HepG2 (cell line): ENCODE measurements at regions not wholly inside any gene's neighbourhood (a gene's known extent, or its start where the extent isn't known, plus 50 kb on each side); places are given as distances from the start of the nearest gene placed in this dataset.

Source experiments
- ATAC-seq: fragments of 200-7000 bp; cut with Tn5 transposase; 3 replicates; pipeline ENCODE4 v1.9.1; 2020; ENCODE audit warnings: mild to moderate bottlenecking, moderate library complexity
- BruUV-seq: library from RNA; stranded (reverse); fragments of 400-500 nt; replicated peaks from 2 replicates; lab custom pipeline; 2021; lab: Mats Ljungman, UMichigan
- CTCF ChIA-PET: fragments of 300-600 bp; formaldehyde crosslinking; extraction: SDS; loops from one replicate; lab custom pipeline; 2021; ENCODE audit warnings: low total read pairs, inconsistent platforms, low intra/inter-chr PET ratio; lab: Yijun Ruan, JAX
- POLR2A ChIA-PET: fragments of 350-600 bp; sonication (Branson Sonifier 250); formaldehyde crosslinking; loops from one replicate; lab custom pipeline; 2020; ENCODE audit warnings: antibody characterized with exemption, inconsistent platforms; lab: Yijun Ruan, JAX
- DNase-seq: peaks from one replicate; pipeline ENCODE4 v3.0.0-alpha.2; 2015; ENCODE audit warnings: low spot score
- FAIRE-seq: peaks from 3 replicates; lab custom pipeline; 2011; peaks lifted over from hg19 to GRCh38; lab: Jason Lieb, UNC
- H2AFZ ChIP-seq: one replicate; pipeline ENCODE4 v1.6.1; 2011; ENCODE audit warnings: low read length, inconsistent platforms
- H3K27ac ChIP-seq: fragments of 300-600 bp; 3 replicates; pipeline ENCODE4 v1.8.0; 2011; ENCODE audit warnings: mixed run types, mild to moderate bottlenecking, mixed read lengths, low read length, inconsistent platforms; ENCODE audit not compliant: insufficient read depth; ENCODE audit errors: extremely low read length
- H3K27me3 ChIP-seq, 2 experiments: fragments of 200-600 bp in 1 of 2; 2 replicates in 1 of 2; 3 replicates in 1 of 2; pipeline versions ENCODE4 v1.6.0 to v1.8.0; 2011; ENCODE audit warnings: low read length in 2 of 2, mild to moderate bottlenecking in 2 of 2, moderate library complexity in 2 of 2, inconsistent platforms in 1 of 2; ENCODE audit not compliant: insufficient read depth in 2 of 2, control insufficient read depth in 1 of 2
- H3K36me3 ChIP-seq, 2 experiments: fragments of 200-600 bp in 1 of 2; replicated peaks in 1 of 2; 2 replicates in 1 of 2; 3 replicates in 1 of 2; pipeline versions ENCODE4 v1.5.1 to v1.8.0; 2011; ENCODE audit warnings: low read length in 2 of 2, inconsistent platforms in 1 of 2; ENCODE audit not compliant: insufficient read depth in 2 of 2, control insufficient read depth in 1 of 2
- H3K4me1 ChIP-seq: 2 replicates; pipeline ENCODE4 v1.5.1; 2012; ENCODE audit warnings: low read length, inconsistent platforms; ENCODE audit not compliant: insufficient read depth
- H3K4me2 ChIP-seq: 2 replicates; pipeline ENCODE4 v1.6.0; 2011; ENCODE audit warnings: low read depth, low read length, inconsistent platforms
- H3K4me3 ChIP-seq, 3 experiments: fragments of 200-600 bp in 1 of 3; sonication (generic), shearing (Covaris generic) in 1 of 3; replicated peaks in 1 of 3; 2 replicates each; pipeline ENCODE4 v1.5.1; 2011 to 2016; ENCODE audit warnings: low read length in 3 of 3, inconsistent platforms in 2 of 3, low read depth in 2 of 3, mild to moderate bottlenecking in 2 of 3, control low read depth in 1 of 3, mixed read lengths in 1 of 3; ENCODE audit not compliant: insufficient read depth in 1 of 3
- H3K79me2 ChIP-seq: one replicate; pipeline ENCODE4 v1.6.1; 2011; ENCODE audit warnings: low read length, inconsistent platforms; ENCODE audit not compliant: insufficient read depth
- H3K9ac ChIP-seq: 2 replicates; pipeline ENCODE4 v1.6.0; 2011; ENCODE audit warnings: mild to moderate bottlenecking, low read depth, low read length, inconsistent platforms; ENCODE audit not compliant: insufficient read depth
- H3K9me3 ChIP-seq: 2 replicates; pipeline ENCODE4 v1.5.1; 2012; ENCODE audit warnings: mild to moderate bottlenecking, low read length
- H4K20me1 ChIP-seq: 2 replicates; pipeline ENCODE4 v1.6.0; 2011; ENCODE audit warnings: inconsistent platforms, mild to moderate bottlenecking, low read length, moderate library complexity; ENCODE audit not compliant: insufficient read depth
- CCDC6 ChIP-seq: sonication (generic); formaldehyde crosslinking; IDR thresholded peaks from 2 replicates; pipeline ENCODE4 v1.8.1; 2022; ENCODE audit warnings: mild to moderate bottlenecking, missing genetic modification reagents, moderate library complexity
- CHD4 ChIP-seq: fragments of 200-600 bp; sonication (generic); IDR thresholded peaks from 2 replicates; pipeline ENCODE4 v1.7.0; 2017; ENCODE audit warnings: mild to moderate bottlenecking, low read length, borderline replicate concordance
- MYC ChIP-seq: sonication (generic); formaldehyde crosslinking; IDR thresholded peaks from 2 replicates; pipeline ENCODE4 v1.9.0; 2021; ENCODE audit warnings: missing genetic modification reagents, borderline replicate concordance
- RFX5 ChIP-seq: IDR thresholded peaks from 2 replicates; pipeline ENCODE4 v1.6.1; 2011; ENCODE audit warnings: low read depth, low read length, improper control_type of control experiment
- TRIM24 ChIP-seq: sonication (generic); formaldehyde crosslinking; IDR thresholded peaks from 2 replicates; pipeline ENCODE4 v1.8.0; 2022; ENCODE audit warnings: mild to moderate bottlenecking, missing genetic modification reagents
- ZEB1 ChIP-seq: IDR thresholded peaks from 2 replicates; pipeline ENCODE4 v1.6.1; 2012; ENCODE audit warnings: mild to moderate bottlenecking, low read depth, inconsistent platforms; ENCODE audit not compliant: insufficient replicate concordance
- ZNF17 ChIP-seq: sonication (generic); formaldehyde crosslinking; IDR thresholded peaks from 2 replicates; pipeline ENCODE4 v1.5.0; 2020; ENCODE audit warnings: mild to moderate bottlenecking, missing genetic modification reagents
- ZNF234 ChIP-seq: sonication (generic); formaldehyde crosslinking; conservative IDR thresholded peaks from 2 replicates; pipeline ENCODE4 v1.5.1; 2020; ENCODE audit warnings: mild to moderate bottlenecking, missing genetic modification reagents
- ZNF562 ChIP-seq: sonication (generic); formaldehyde crosslinking; IDR thresholded peaks from 2 replicates; pipeline ENCODE4 v1.8.0; 2022; ENCODE audit warnings: missing genetic modification reagents, borderline replicate concordance
- ZNF709 ChIP-seq: sonication (generic); formaldehyde crosslinking; IDR thresholded peaks from 2 replicates; pipeline ENCODE4 v1.5.0; 2020; ENCODE audit warnings: mild to moderate bottlenecking, missing genetic modification reagents
- ZSCAN21 ChIP-seq: sonication (generic); formaldehyde crosslinking; IDR thresholded peaks from 2 replicates; pipeline ENCODE4 v1.8.0; 2022; ENCODE audit warnings: mild to moderate bottlenecking, missing genetic modification reagents, moderate library complexity, borderline replicate concordance
- WGBS: methylation state at CpG from one replicate; pipeline ENCODE4 v1.1.6; 2017; ENCODE audit warnings: low lambda C conversion rate; 5-methylcytosine and 5-hydroxymethylcytosine counted together
- in situ Hi-C: cut with HindIII; loops from 2 replicates; pipeline ENCODE4 v1.10.0; 2017; ENCODE audit warnings: low pct_unique_long_range_greater_than_20kb; ENCODE audit not compliant: extremely low pct_ligation_motif_present
- intact Hi-C: fragments of 100-400 bp; cut with micrococcal nuclease; formaldehyde crosslinking; loops from one replicate; pipeline ENCODE4 v1.10.0; 2022; ENCODE audit not compliant: unreplicated experiment
- TF ChIP-seq, protein P1 (sequence below): sonication (generic); formaldehyde crosslinking; IDR thresholded peaks from 2 replicates; pipeline ENCODE4 v1.8.0; 2023; ENCODE audit warnings: mild to moderate bottlenecking, missing genetic modification reagents

- Histone ChIP-seq H3K4me2 (no peak overlapping the region), H2AFZ (no peak overlapping the region), H3K27ac (no peak overlapping the region), H3K4me3 (no peak overlapping the region), H3K27me3 (peaks cover 0 to 3% of the 10 kb centered on the region in 2 experiments; a peak in 2 of 5 replicates), H4K20me1 (no peaks in the 10 kb centered on the region), H3K9ac (no peak overlapping the region), H3K9me3 (no peaks in the 10 kb centered on the region), H3K4me1 (no peaks in the 10 kb centered on the region), H3K79me2 (no peaks in the 10 kb centered on the region), H3K36me3 (no peaks in the 10 kb centered on the region)
- ATAC-seq (no peak), DNase-seq (no peak), FAIRE-seq (no peak)
- no peak for TF ChIP-seq ZNF562 (CRISPR knock-in tag)
- TF ChIP-seq CHD4, result no peak
- no peak for TF ChIP-seq ZNF709
- TF ChIP-seq MYC (CRISPR knock-in tag), result no peak
- no peak for TF ChIP-seq ZSCAN21
- TF ChIP-seq CCDC6 (CRISPR knock-in tag), result no peak
- TF ChIP-seq TRIM24 (CRISPR knock-in tag), result no peak
- TF ChIP-seq RFX5, result no peak
- TF ChIP-seq ZNF17 (CRISPR knock-in tag), result no peak
- no peak for TF ChIP-seq ZEB1
- TF ChIP-seq ZNF234 (CRISPR knock-in tag), result no peak
- in situ Hi-C loops, result no loop called here
- ChIA-PET CTCF (no interaction called here), POLR2A (no interaction called here)
- 0% methylated on average over 2 of the region's 2 CpGs for WGBS
- intact Hi-C loops, result no loop called here
- no TSS peak for BruUV-seq
Measured at GRCh38 chr13:91280801-91281200, 66.7 kb upstream of the MIR17HG start.

GRCh38 chr13:91284335-91284734, 63.2 kb upstream of the MIR17HG start:
- H3K9me3 ChIP-seq, result no peaks in the 10 kb centered on the region
- no peak overlapping the region for H3K4me2 ChIP-seq
- no peak overlapping the region for H2AFZ ChIP-seq
- WGBS, result 40% methylated on average over 10 of the region's 10 CpGs
- no peak overlapping the region for H3K9ac ChIP-seq
- H4K20me1 ChIP-seq, result no peaks in the 10 kb centered on the region
- intact Hi-C loops, result no loop called here
- FAIRE-seq (no peak), ATAC-seq (no peak)
- H3K79me2 ChIP-seq, result no peaks in the 10 kb centered on the region
- CTCF ChIA-PET, result no interaction called here
- BruUV-seq, result no TSS peak
- no peak overlapping the region for H3K27ac ChIP-seq
- TF ChIP-seq, protein P1, sequence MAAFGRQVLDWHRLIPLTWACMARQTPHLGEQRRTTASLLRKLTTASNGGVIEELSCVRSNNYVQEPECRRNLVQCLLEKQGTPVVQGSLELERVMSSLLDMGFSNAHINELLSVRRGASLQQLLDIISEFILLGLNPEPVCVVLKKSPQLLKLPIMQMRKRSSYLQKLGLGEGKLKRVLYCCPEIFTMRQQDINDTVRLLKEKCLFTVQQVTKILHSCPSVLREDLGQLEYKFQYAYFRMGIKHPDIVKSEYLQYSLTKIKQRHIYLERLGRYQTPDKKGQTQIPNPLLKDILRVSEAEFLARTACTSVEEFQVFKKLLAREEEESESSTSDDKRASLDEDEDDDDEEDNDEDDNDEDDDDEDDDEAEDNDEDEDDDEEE (CRISPR knock-in tag), result no peak
- TF ChIP-seq, all 625 proteins: peak for 0
- H3K4me3 ChIP-seq, result no peak overlapping the region
- DNase-seq, result no peak
- in situ Hi-C loops, result no loop called here
- H3K4me1 ChIP-seq, result no peaks in the 10 kb centered on the region
- peaks cover 0 to 3% of the 10 kb centered on the region in 2 experiments; a peak in 2 of 5 replicates for H3K27me3 ChIP-seq
- POLR2A ChIA-PET, result no interaction called here
- no peaks in the 10 kb centered on the region for H3K36me3 ChIP-seq
